PC-3 (cell line): ENCODE measurements at regions not wholly inside any gene's neighbourhood (a gene's known extent, or its start where the extent isn't known, plus 50 kb on each side); places are given as distances from the start of the nearest gene placed in this dataset.

Experiments used
- CTCF ChIP-seq: fragments of 300-600 bp; sonication (generic); conservative IDR thresholded peaks from 2 replicates; pipeline ENCODE4 v1.5.1; 2017; ENCODE audit warnings: antibody characterized with exemption, low read depth, mild to moderate bottlenecking, low read length
- EZH2 ChIP-seq: fragments of 300-600 bp; sonication (generic); IDR thresholded peaks from one replicate; pipeline ENCODE4 v1.6.1; 2017; ENCODE audit warnings: antibody characterized with exemption, mild to moderate bottlenecking, low read length; ENCODE audit not compliant: unreplicated experiment

GRCh38 chr2:15874321-15874720 is 66.0 kb upstream of the MYCN start:
- TF ChIP-seq CTCF: no peak
- TF ChIP-seq EZH2: no peak
